ENCODE measurements at regions not wholly inside any gene's neighbourhood (a gene's known extent, or its start where the extent isn't known, plus 50 kb on each side); places are given as distances from the start of the nearest gene placed in this dataset.
"Not testable (repeated sequence)": the region's sequence is repeated elsewhere in the genome, so short reads cannot be mapped to it uniquely, and the experiment has no call there.

DNA sequence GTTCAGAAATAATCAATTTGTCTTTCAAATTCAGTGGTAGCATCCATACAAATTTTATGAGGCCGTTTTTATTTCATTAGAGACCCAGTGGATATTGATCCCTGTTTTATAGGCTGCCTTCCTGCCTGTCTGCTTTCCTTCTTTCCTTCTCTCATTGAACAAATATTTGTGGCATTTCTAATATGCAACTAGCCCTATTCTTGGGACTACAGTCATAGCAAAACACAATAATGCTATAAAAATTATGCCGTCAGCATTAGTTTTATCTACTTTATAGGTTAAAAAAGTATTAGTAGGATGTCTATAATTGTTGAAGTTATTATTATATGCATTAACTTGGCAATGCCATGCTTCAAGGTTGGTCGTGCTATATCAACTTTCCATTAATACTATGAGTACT lies 2037.8 kb upstream of the LRRTM1 start:
- DNase-seq (ENCODE audit: low read depth, low spot score) = no peak

DNA sequence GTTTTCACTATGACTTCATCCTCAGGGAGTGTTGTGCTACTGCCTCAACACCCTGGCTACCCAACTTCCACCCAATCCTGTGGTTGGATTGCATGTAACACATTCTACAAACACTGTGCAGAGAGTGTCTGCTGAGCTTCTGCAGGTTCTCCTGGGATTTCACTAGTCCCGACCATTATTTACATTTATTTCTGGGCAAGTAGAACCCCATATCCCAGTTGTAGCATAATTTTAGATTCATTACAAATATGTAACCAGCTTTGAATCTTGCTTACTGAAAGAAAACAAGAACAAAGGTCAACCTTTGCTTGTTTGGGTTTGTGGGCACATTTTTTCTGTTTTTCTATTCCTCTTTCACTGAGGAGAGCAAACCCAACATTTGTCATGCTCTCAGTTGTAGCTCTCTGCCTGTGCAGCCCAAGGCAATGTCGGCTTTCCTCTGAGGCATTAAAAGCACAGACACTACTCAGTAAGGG lies 2036.1 kb upstream of the LRRTM1 start:
- DNase-seq (ENCODE audit: low read depth, low spot score) = no peak

DNA sequence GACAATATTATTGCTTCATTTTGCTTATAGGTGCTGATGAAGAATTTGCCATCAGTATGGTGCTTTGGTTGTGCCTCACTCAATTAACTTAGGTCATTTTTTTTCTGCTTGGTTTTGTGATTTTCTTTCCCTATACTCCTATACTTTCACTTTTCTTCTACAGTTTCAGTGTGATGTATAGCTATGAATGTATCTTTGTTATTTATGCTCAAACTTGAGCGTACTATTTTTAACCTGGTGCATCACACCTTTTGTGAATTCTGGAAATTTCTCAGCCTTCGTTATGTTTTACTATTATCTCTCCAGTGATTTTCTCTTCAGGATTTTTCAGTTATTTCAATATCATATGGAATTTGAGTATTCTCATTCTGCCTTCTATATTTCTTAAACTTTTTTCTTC lies 2035.3 kb upstream of the LRRTM1 start:
- no peak for DNase-seq (ENCODE audit: low read depth, low spot score)

DNA sequence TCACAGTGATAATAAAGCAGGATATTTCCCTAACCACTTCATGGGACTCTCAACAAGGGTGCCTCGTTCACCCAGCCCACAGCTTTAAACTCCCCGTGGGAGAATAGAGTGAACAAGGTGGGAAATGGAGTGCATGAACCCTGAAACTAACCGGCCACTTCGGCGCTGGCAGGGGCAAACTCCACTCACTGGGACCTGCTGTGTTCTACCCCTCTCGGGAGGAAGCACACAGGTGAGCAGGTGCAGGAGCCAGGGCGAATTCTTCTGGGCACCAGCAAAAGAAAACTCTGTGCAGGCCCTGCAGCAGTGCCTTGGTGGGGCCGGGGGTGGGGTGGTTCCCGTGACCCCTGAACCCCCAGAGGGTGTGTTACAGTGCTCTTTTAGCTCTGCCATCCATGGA lies 2029.1 kb upstream of the LRRTM1 start:
- DNase-seq (ENCODE audit: low read depth, low spot score) = no peak

DNA sequence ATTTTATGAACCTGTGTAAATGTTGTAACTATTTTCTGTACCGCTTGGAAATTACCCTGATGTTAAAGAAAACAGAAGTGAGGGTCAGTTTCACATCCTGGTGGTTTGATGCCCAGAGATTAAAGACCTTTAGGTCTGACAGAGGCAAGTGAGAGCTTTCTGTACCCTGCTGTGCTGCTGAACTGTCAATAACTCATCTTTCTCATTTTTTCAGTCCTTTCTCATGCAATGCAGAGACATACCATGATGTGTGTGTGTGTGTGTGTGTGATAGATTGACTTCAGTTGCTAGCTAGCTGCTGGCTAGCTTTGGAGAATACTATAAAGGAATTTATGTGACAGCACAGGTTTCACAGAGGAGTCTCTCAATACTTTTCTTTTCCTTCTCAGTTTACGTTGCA lies 2025.6 kb upstream of the LRRTM1 start:
- DNase-seq (ENCODE audit: low read depth, low spot score) = no peak

DNA sequence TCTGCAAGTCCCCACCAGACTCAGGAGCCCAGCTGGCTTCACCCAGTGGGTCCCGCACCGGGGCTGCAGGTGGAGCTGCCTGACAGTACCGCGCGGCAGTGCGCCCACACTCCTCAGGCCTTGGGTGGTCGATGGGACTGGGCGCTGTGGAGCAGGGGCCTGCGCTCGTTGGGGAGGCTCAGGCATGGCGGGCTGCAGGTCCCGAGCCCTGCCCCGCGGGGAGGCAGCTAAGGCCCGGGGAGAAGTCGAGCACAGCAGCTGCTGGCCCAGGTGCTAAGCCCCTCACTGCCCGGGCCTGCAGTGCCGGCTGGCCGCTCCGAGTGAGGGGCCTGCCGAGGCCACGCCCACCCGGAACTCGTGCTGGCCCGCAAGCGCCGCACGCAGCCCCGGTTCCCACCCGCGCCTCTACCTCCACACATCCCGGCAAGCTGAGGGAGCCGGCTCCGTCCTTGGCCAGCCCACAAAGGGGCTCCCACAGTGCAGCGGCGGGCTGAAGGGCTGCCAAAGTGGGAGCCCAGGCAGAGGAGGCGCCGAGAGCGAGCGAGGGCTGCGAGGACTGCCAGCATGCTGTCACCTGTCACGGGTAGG lies 2021.7 kb upstream of the LRRTM1 start:
- DNase-seq (ENCODE audit: low read depth, low spot score) = not testable (repeated sequence)

DNA sequence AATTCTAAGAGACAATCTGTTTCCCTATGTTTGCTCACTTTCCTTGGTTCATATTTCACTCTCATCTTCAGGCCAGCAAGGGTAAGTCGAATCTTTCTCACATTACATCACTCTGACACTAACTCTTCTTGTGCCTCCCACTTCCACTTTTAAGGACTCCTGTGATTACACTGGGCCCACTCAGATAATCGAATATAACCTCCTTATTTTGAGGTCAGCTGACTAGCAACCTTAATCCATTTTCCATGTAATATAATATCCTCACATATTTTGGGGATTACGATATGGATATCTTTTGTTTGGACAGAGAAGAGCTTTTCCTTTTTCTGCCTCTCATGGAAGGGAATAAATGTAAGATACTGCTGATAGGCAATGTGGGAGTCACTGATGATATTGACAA lies 2015.7 kb upstream of the LRRTM1 start:
- no peak for DNase-seq (ENCODE audit: low read depth, low spot score)

DNA sequence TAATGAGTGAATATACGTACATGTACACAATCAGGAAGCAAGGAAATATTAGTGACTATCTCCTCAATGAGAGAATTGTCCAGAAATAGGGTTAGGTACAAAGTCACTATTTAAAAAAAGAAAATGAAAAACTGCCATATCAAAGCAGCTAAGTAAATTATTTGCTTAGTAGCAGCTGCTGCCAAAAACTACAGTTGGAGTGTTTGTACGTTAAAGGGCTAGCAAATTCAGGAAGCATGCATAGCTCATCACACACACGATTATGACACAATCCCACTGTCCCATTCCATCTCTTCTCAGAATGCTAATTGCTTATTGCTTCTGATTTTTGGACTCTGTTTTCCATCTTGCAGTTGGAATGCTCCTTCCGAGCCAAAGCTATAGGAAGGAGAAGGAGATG lies 2012.5 kb upstream of the LRRTM1 start:
- no peak for DNase-seq (ENCODE audit: low read depth, low spot score)

DNA sequence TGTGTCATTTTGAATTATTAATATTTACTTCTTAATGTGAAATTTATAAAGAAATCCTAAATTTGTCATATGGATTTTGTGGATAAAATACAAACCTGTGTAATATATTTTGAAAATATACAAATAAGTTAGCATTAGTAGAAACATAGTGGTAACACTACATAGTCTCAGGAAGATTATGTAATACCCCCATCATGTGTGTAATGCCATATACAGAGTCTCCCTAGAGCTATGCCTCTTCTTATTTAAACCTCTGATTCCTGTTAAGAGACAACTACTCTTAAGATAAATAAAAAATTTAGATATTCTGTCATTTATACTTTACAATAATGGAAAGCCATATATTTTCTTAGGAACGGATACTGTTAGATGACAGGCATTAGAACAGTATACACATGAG lies 2012.0 kb upstream of the LRRTM1 start:
- DNase-seq (ENCODE audit: low read depth, low spot score) = no peak

DNA sequence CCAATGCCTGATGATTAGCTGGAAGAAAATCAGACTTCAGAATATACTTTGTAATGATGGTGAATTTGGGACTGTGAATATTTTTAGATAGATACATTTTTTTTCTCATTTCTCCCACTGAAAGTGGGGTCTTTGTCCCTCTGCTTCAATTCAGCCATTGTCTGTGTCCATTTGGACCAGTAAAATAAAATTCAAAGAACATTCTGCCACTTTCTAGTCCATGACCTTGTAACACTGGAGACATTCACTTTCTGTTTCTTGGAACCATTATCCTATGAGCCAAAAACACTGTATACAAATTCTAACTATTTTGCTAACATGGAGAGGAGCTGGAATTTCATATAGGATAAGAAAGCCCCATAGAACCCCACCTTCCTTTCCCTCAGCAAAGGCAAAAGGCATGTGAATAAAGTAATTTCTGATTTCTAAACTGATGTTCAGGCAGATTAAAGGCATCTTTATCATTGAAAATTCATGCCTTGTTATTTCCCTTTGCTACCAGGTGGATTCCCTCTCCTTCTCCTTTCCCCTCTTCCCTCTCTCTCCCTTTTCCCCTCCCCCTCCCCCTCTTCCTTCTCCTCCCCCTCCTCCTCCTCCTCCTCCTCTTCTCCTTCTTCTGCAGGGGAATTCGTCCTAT lies 2010.4 kb upstream of the LRRTM1 start:
- DNase-seq (ENCODE audit: low read depth, low spot score) = no peak

DNA sequence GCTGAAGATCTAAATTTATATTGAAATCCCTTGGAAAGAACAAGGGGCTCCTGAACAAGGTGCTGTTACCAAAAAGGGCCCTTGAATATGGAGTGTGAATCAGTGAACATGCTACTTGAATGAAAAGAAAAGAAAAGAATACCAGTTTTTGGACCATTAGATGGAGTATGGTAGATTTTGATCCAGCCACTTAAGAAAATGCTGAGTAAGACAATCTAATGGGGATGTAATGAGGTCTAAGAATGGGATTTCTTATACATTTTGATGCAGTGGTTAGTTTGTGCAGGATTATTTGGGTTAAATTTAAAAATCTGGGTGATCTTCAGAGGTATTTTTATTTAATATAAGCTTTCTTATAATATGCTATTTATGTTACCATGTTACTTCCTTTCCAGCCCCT lies 2003.0 kb upstream of the LRRTM1 start:
- no peak for DNase-seq (ENCODE audit: low read depth, low spot score)

DNA sequence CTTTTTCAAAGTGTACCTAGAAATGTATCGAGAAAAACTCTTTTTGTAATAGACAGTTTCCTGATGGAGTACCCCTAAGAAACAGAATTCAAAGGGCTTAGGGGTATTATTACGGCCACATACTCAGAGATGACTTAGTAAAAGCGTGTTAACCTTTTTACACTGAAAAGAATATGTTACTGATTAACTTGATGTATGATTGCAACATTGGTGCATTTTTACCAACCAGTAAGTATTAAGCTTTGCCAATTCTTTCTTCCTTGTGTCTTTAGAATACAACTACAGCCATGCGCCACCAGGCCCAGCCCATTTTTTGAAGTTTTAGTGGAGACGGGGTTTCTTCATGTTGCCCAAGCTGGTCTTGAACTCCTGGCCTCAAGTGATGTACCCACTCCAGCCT lies 1997.0 kb upstream of the LRRTM1 start:
- no peak for DNase-seq (ENCODE audit: low read depth, low spot score)

DNA sequence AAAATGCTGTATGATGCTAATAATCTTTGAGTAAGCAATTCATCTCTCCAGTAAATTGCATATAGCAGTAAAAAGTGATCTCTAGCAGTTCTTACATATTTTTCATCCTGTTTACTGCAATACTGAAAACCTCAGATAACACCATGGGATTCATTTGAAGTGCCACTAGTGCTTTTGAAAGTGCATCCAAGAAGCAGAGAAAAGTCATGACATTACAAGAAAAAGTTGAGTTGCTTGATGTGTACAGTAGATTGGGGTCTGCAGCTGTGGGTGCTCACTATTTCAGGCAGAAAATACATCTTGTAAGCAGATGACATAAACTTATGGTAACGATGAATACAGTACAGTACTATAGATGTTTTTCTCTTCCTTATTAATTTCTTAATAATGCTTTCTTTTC lies 1984.9 kb upstream of the LRRTM1 start:
- no peak for DNase-seq (ENCODE audit: low read depth, low spot score)

DNA sequence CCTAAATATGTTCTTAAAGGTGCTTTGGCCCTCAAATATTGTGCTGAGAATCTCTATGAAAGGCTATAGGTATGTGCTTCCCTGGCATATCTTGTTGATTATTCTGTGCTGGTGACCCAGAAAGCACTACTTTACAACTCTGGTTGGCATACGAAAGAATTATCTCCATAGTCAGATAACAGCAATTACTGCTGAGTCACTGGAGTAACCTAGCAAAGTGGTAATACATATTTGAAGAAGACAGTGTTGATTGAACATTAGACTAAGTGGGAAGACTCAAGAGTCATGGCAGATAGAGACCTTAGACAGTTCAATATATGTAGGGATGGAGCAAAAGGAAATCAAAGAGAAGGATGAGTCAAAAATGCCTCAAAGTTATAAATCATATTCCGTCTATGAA lies 1978.5 kb upstream of the LRRTM1 start:
- no peak for DNase-seq (ENCODE audit: low read depth, low spot score)

DNA sequence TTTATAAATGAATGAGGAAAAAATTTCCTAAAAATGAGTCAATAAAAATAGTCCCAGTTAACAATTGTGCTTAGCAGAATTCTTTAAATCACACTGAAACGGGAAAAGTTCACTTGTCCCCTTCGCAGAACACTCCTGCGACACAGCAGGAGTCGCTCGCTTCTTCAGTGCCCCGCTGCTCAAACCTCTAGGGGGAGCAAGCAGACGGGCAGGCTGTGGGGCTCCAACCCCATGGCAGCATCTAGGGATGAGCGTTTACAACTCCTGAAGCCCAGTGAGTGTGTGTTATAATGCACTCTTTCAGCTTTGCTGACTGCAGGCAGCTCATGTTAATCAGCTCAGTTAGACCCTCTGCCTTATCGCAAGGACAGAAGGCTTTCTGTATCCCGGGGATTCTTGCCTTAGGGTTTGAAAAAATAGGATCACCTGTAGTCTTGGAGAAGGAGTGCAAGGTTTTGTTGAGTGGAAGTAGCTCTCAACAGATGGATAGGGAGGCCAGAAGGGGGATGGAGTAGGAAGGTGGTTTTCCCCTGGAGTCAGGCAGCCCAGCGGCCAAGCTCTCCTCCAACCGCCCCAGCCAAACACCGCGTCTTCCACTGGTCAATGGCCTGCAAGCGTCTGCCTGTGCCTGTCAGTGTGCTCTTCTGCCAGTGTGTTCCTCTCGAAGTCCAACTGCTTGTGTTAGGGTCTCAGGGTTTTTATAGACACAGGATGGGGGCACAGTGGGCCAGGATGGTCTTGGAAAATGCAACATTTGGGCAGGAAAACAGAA lies 1977.7 kb upstream of the LRRTM1 start:
- DNase-seq (ENCODE audit: low read depth, low spot score) = no peak

DNA sequence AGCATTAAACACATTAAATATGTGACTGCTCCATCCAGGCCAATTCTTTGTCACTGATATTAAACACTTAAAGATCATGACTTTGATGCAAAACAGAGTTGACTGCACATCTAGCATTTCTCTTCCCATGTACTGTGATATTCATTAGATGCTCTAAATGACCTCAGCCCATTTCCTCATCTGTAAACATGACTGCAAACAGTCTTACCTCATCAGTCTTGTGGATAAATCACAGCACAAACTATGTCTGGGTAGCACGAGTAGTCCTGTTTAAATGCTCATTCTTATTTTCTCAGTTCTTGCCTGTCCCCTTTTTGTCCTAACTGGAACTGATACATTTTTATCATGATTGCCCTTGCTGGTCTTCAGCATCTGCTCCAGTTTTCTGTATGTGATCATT lies 1974.8 kb upstream of the LRRTM1 start:
- no peak for DNase-seq (ENCODE audit: low read depth, low spot score)

DNA sequence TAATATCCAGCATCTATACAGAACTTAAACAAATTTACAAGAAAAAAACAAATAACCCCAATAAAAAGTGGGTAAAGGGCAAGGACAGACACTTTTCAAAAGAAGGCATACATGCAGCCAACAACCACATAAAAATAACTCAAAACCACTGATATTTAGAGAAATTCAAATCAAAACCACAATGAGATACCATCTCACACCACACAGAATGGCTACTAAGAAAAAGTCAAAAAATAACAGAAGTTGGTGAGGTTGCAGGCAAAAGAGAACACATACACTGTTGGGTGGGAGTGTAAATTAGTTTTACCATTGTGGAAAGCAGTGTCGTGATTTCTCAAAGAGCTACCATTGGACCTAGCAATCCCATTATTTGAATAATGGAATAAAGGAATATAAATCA lies 1973.9 kb upstream of the LRRTM1 start:
- no peak for DNase-seq (ENCODE audit: low read depth, low spot score)

DNA sequence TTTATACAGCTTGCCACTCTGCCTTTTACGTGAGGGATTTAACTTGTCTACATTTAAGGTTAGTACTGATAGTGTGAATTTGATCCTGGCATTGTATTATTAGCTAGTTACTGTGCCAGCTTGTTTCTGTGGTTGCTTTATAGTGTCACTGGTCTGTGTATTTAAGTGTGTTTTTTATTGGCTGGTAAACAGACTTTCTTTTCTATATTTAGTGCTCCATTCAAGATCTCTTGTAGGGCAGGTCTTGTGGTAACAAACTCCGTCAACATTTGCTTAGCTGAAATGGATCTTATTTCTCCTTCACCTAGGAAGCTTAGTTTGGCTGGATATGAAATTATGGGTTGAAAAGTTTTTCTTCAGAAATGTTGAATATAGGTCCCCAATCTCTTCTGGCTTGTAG lies 1971.0 kb upstream of the LRRTM1 start:
- no peak for DNase-seq (ENCODE audit: low read depth, low spot score)

DNA sequence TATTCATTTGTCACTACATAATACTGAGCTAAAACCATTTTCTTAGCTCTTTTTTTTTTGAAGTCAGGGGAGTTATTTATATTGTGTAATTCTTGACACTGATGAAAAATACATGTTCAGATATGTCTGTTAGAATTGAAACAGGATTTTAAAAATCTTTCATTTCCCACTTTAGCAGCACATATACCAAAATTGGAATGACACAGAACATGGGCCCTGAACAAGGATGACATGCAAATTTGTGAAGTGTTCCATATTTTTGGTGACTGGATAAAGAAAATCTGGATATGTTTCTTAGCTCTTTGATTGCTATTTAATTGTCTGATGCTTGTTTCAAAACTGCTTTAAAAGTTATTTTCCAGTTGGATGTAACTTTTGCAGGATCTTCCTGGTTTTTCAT lies 1963.9 kb upstream of the LRRTM1 start:
- no peak for DNase-seq (ENCODE audit: low read depth, low spot score)

DNA sequence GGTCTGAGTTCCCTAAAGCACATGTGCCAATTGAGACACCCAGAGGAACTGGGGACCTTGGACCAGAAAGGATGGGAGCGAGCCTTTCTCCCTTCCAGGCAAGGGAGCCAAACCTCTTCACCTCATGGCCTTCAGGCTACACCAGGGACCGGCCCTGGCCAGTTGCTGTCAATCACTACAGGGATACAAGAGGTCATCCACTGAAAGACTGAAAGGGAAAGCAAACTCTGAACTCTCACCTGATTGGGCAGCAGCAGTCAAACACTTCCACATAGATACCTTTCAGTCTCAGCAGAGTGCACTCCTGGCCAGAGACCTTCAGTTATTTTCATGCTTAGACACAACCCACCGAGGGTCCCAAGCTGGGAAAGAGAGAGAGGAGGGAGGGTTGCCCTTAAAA lies 1956.0 kb upstream of the LRRTM1 start:
- no peak for DNase-seq (ENCODE audit: low read depth, low spot score)

DNA sequence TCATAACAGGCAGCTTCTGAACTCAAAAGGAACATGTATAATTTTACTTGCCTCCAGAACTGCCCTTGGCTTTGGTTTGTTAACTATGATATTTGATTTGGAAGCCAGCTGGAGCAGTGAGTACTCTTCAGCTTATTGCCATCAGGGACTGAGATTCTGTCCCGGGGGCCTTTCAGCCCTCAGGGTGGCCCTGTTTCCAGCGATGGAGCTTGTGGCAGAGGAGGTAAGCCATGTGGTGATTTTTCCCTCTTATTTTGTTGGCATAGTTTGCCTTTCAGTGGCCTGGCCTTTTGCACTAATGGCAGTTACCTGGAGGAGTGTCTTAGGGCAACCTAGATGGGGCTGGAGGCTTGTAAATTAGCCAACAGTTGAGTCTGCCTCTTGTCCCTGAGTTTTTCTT lies 1955.0 kb upstream of the LRRTM1 start:
- DNase-seq (ENCODE audit: low read depth, low spot score) = no peak

DNA sequence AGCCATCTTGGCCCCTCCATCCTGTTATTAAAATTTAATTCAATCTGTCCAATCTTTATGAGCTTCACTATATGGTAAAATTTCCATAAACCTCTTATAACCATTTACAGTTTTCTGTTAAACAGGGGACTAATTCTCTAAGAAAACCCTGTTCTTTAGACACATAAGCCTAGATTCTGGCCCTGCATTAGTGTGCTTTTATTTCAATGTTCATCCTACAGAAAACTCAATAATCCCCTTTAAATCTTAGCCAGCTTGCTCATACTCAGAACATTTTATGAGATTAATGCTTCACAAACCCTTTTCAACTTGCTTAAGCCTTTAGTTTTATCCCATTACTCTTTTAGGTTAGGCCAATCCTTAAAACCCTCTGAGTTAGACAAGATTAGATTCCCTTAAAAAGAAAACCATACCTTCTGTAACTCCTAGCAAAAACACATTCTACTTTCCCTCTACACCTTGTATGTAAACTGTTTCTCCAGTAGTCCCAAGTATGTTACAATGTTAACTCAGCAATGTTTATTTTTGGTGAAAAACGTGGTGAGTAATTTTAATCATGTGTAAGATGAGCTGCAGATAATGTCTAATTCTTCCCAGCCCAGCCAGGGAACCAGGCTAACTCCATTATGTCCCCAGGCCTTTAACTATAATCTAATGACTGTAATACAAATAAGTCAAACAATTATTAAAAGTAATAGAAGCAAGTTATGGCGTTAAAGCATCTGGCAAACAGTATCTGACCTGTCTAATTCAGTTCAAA lies 1953.4 kb upstream of the LRRTM1 start:
- no peak for DNase-seq (ENCODE audit: low read depth, low spot score)

All from activated CD4-positive, CD25-positive, alpha-beta regulatory T cell treated with anti-CD3 and anti-CD28 coated beads, Interleukin-2, amount 50 U/mL, for 16 hours (primary cell).